Prostate gland (tissue), 2 donors: ENCODE measurements at regions not wholly inside any gene's neighbourhood (a gene's known extent, or its start where the extent isn't known, plus 50 kb on each side); places are given as distances from the start of the nearest gene placed in this dataset.

Source experiments
- DNase-seq: peaks from one replicate; pipeline ENCODE4 v3.0.0-alpha.2; 2019; ENCODE audit warnings: low spot score
- H3K27ac ChIP-seq, 2 donors: fragments of 200-600 bp; sonication (generic); 2 replicates each; pipeline ENCODE4 v1.5.1; 2017 to 2019
- H3K27me3 ChIP-seq: fragments of 200-600 bp; sonication (generic); replicated peaks from 2 replicates; pipeline ENCODE4 v1.5.1; 2019; ENCODE audit not compliant: insufficient read depth
- H3K36me3 ChIP-seq, 2 donors: fragments of 200-600 bp; sonication (generic); 1 replicate in 1 of 2; 2 replicates in 1 of 2; pipeline versions ENCODE4 v1.5.1 to v1.8.1; 2017 to 2019
- H3K4me1 ChIP-seq: fragments of 200-600 bp; sonication (generic); replicated peaks from 2 replicates; pipeline ENCODE4 v1.5.1; 2019
- H3K4me3 ChIP-seq, 2 donors: fragments of 200-600 bp; sonication (generic); 2 replicates each; pipeline ENCODE4 v1.5.1; 2017 to 2019
- H3K9me3 ChIP-seq: fragments of 200-600 bp; sonication (generic); 2 replicates; pipeline ENCODE4 v1.5.1; 2017
- POLR2A ChIP-seq: fragments of 450-650 bp; IDR thresholded peaks from one replicate; pipeline ENCODE4 v1.6.1; 2016; ENCODE audit warnings: antibody characterized with exemption, mild to moderate bottlenecking
- POLR2AphosphoS5 ChIP-seq: sonication (generic); formaldehyde crosslinking; IDR thresholded peaks from one replicate; pipeline ENCODE4 v1.6.1; 2017; ENCODE audit warnings: antibody characterized with exemption
- WGBS: methylation state at CpG from one replicate; pipeline ENCODE4 v1.1.5; 2018; 5-methylcytosine and 5-hydroxymethylcytosine counted together
- intact Hi-C: fragments of 100-400 bp; cut with DNase I; formaldehyde crosslinking; loops from one replicate; pipeline ENCODE4 v1.14.2; 2022
- TF ChIP-seq, protein P1 (sequence below), 4 experiments: fragments of 200-600 bp in 2 of 4; fragments of 450-650 bp in 2 of 4; sonication (generic) in 2 of 4; IDR thresholded peaks; 1 replicate in 3 of 4; 2 replicates in 1 of 4; pipeline ENCODE4 v1.5.1; 2016 to 2019; ENCODE audit warnings: antibody characterized with exemption in 4 of 4, mild to moderate bottlenecking in 2 of 4, moderate library complexity in 2 of 4

- 66% methylated on average over 2 of the region's 2 CpGs for WGBS
- no peaks in the 10 kb centered on the region for H3K9me3 ChIP-seq
- H3K27me3 ChIP-seq, result no peaks in the 10 kb centered on the region
These were observed 99.6 kb upstream of the FOXG1 start for GRCh38 chr14:28666961-28667360.

DNA sequence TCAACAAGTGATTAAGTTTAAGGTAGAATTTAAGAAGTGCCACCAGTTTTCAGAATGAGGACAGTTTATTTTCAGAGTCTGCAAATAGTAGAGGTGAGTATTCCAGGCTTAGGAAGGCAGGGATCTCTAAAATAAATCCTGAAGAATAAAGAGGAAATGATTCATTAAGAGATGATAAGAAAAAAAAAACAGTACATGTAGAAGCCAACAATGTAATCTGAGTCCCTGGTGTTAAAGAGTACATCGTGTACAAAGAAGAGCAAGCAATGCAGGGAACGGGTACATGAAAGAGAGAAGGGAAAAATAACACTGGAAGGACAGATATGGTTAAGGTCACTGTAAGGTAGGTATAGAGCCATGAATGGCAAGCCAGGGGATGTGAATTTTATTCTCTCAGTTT, 95.2 kb upstream of the FOXG1 start:
- H3K9me3 ChIP-seq, result no peaks in the 10 kb centered on the region
- 19% methylated on average over 2 of the region's 2 CpGs for WGBS
- TF ChIP-seq POLR2AphosphoS5 (no peak), POLR2A (no peak)
- TF ChIP-seq, protein P1, sequence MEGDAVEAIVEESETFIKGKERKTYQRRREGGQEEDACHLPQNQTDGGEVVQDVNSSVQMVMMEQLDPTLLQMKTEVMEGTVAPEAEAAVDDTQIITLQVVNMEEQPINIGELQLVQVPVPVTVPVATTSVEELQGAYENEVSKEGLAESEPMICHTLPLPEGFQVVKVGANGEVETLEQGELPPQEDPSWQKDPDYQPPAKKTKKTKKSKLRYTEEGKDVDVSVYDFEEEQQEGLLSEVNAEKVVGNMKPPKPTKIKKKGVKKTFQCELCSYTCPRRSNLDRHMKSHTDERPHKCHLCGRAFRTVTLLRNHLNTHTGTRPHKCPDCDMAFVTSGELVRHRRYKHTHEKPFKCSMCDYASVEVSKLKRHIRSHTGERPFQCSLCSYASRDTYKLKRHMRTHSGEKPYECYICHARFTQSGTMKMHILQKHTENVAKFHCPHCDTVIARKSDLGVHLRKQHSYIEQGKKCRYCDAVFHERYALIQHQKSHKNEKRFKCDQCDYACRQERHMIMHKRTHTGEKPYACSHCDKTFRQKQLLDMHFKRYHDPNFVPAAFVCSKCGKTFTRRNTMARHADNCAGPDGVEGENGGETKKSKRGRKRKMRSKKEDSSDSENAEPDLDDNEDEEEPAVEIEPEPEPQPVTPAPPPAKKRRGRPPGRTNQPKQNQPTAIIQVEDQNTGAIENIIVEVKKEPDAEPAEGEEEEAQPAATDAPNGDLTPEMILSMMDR (IDR thresholded peaks at IDR 0.05), result no peak
- no peaks in the 10 kb centered on the region for H3K4me1 ChIP-seq
- no peak overlapping the region for H3K27ac ChIP-seq
- intact Hi-C loops, result no loop called here
- H3K27me3 ChIP-seq, result no peaks in the 10 kb centered on the region
- DNase-seq, result no peak
- H3K4me3 ChIP-seq, result no peak overlapping the region
- no peaks in the 10 kb centered on the region for H3K36me3 ChIP-seq

More at GRCh38 chr14:28666961-28667360, 99.6 kb upstream of the FOXG1 start:
- Histone ChIP-seq H3K4me1 (no peaks in the 10 kb centered on the region), H3K4me3 (no peak overlapping the region), H3K27ac (no peak overlapping the region), H3K36me3 (no peaks in the 10 kb centered on the region)
- DNase-seq, result no peak
- TF ChIP-seq POLR2A (no peak), POLR2AphosphoS5 (no peak)
- TF ChIP-seq, protein P1 (IDR thresholded peaks at IDR 0.05), result no peak
- intact Hi-C loops, result no loop called here

- no peak for DNase-seq
- no peaks in the 10 kb centered on the region for H3K4me1 ChIP-seq
- intact Hi-C loops, result no loop called here
- no peaks in the 10 kb centered on the region for H3K9me3 ChIP-seq
- H3K27ac ChIP-seq, result no peak overlapping the region
- no peak for TF ChIP-seq POLR2AphosphoS5
- TF ChIP-seq, protein P1 (IDR thresholded peaks at IDR 0.05), result no peak
- TF ChIP-seq POLR2A, result no peak
- H3K27me3 ChIP-seq, result no peaks in the 10 kb centered on the region
- H3K36me3 ChIP-seq, result no peaks in the 10 kb centered on the region
- no peak overlapping the region for H3K4me3 ChIP-seq
- WGBS, result 84% methylated on average over 4 of the region's 4 CpGs
These were observed 93.5 kb upstream of the FOXG1 start for GRCh38 chr14:28673056-28673455.

- H3K27ac ChIP-seq, result no peak overlapping the region
- H3K9me3 ChIP-seq, result no peaks in the 10 kb centered on the region
- TF ChIP-seq, protein P1 (IDR thresholded peaks at IDR 0.05), result no peak
- TF ChIP-seq POLR2A, result no peak
- no peak for TF ChIP-seq POLR2AphosphoS5
- DNase-seq, result no peak
- no peaks in the 10 kb centered on the region for H3K4me1 ChIP-seq
- H3K27me3 ChIP-seq, result no peaks in the 10 kb centered on the region
- intact Hi-C loops, result no loop called here
- no peaks in the 10 kb centered on the region for H3K36me3 ChIP-seq
- WGBS, result 34% methylated on average over 4 of the region's 4 CpGs
- H3K4me3 ChIP-seq, result no peak overlapping the region
These were observed 90.1 kb upstream of the FOXG1 start for GRCh38 chr14:28676479-28676878.

- H3K27ac ChIP-seq, result no peak overlapping the region
- no peak overlapping the region for H3K4me3 ChIP-seq
- H3K9me3 ChIP-seq, result no peaks in the 10 kb centered on the region
- TF ChIP-seq, protein P1 (IDR thresholded peaks at IDR 0.05), result no peak
- TF ChIP-seq POLR2A (no peak), POLR2AphosphoS5 (no peak)
- no peaks in the 10 kb centered on the region for H3K4me1 ChIP-seq
- H3K36me3 ChIP-seq, result no peaks in the 10 kb centered on the region
- WGBS, result 87% methylated on average over 2 of the region's 2 CpGs
- DNase-seq, result no peak
- intact Hi-C loops, result no loop called here
- no peaks in the 10 kb centered on the region for H3K27me3 ChIP-seq
These were observed 89.2 kb upstream of the FOXG1 start for GRCh38 chr14:28677381-28677780.
